ENCODE measurements at regions not wholly inside any gene's neighbourhood (a gene's known extent, or its start where the extent isn't known, plus 50 kb on each side); places are given as distances from the start of the nearest gene placed in this dataset.

DNA sequence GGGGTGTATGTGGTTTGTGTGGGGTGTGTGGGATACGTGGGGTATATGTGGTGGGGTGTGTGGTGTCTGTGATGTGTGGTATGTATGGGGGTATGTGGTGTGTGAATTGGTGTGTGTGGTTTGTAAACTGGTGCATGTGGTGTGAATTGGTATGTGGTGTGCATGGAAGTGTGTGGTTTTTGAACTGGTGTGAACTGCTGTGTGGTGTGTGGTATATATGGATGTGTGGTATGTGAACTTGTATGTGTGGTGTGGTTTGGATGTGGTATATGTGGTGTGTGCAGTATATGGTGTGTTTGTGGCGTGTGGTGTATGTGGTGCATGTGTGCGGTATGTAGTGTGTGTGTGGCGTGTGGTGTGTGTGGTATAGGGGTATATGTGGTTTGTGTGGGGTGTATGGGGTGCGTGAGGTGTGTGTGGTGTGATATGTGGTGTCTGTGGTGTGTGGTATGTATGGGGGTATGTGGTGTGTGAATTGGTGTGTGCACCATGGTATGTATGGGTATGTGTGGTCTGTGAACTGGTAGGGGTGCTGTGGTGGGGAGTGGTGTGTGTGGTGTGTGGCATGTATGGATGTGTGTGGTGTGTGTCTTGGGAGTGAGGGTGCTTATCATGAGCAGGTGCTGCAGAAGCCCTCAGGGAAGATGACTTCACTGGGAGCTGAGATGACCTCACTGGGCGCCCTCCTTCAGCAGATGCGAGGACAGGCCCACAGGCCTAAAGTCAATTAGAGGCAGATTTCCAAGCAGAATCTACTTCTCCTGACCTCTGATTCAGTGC, 209.6 kb upstream of the TNP1 start:
- Histone ChIP-seq H3K27me3 (ENCODE audit: insufficient read depth, low read length, poor library complexity) (no peaks in the 10 kb centered on the region), H3K4me1 (ENCODE audit: control insufficient read depth, low read depth, low read length) (peaks cover under 1% of the 10 kb centered on the region), H4K8ac (ENCODE audit: low read depth, low read length) (no peak overlapping the region), H3K4me2 (ENCODE audit: low read length) (no peak overlapping the region), H3K4ac (ENCODE audit: low read depth, low read length) (no peak overlapping the region), H2BK120ac (ENCODE audit: low read depth, low read length) (no peak overlapping the region), H3K4me3 (ENCODE audit: low read length) (no peak overlapping the region), H3K9ac (ENCODE audit: low read length) (no peak overlapping the region), H3K79me2 (ENCODE audit: control insufficient read depth, insufficient read depth, low read length) (no peaks in the 10 kb centered on the region), H3K36me3 (ENCODE audit: control insufficient read depth, insufficient read depth, low read length) (no peaks in the 10 kb centered on the region), H2AK5ac (ENCODE audit: low read length) (no peak overlapping the region), H3K56ac (ENCODE audit: low read length) (no peak overlapping the region), H3K27ac (ENCODE audit: low read depth, low read length) (no peak overlapping the region), H3K79me1 (ENCODE audit: low read length) (no peaks in the 10 kb centered on the region), H2BK5ac (ENCODE audit: low read length) (no peak overlapping the region), H4K5ac (ENCODE audit: low read length) (no peak overlapping the region), H2BK15ac (replicated peaks; ENCODE audit: low read depth) (no peak overlapping the region), H3K18ac (ENCODE audit: low read length) (no peak overlapping the region), H3K23ac (ENCODE audit: low read length) (no peak overlapping the region)
- WGBS (ENCODE audit: extremely low coverage, insufficient coverage, low lambda C conversion rate) = 100% methylated on average over 4 of the region's 7 CpGs
- DNase-seq = peak; percentile 16

DNA sequence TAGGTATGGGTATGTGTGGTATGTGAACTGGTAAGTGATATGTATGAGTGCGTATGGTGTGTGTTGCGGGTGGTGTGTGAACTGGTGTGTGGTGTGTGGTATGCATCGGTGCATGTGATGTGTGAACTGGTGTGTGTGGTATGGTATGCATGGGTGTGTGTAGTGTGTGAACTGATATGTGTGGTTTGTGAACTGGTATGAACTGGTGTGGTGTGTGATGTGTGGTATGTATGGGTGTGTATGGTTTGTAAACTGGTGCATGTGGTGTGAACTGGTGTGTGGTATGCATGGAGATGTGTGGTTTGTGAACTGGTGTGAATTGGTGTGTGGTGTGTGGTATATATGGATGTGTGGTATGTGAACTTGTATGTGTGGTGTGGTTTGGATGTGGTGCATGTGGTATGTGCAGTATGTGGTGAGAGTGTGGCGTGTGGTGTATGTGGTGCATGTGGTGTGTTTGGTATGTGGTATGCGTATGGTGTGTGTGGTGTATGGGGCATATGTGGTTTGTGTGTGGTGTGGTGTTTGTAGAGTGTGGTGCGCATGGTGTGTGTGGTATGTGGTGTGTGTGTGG, 208.9 kb upstream of the TNP1 start:
- Histone ChIP-seq H3K27me3 (ENCODE audit: insufficient read depth, low read length, poor library complexity) (no peaks in the 10 kb centered on the region), H3K9ac (ENCODE audit: low read length) (no peak overlapping the region), H3K4me3 (ENCODE audit: low read length) (no peak overlapping the region), H3K18ac (ENCODE audit: low read length) (no peak overlapping the region), H3K79me2 (ENCODE audit: control insufficient read depth, insufficient read depth, low read length) (no peaks in the 10 kb centered on the region), H3K36me3 (ENCODE audit: control insufficient read depth, insufficient read depth, low read length) (no peaks in the 10 kb centered on the region), H3K4ac (ENCODE audit: low read depth, low read length) (no peak overlapping the region), H3K56ac (ENCODE audit: low read length) (no peak overlapping the region), H3K27ac (ENCODE audit: low read depth, low read length) (no peak overlapping the region), H4K5ac (ENCODE audit: low read length) (no peak overlapping the region), H3K4me2 (ENCODE audit: low read length) (no peak overlapping the region), H3K4me1 (ENCODE audit: control insufficient read depth, low read depth, low read length) (peaks cover 3% of the 10 kb centered on the region), H4K8ac (ENCODE audit: low read depth, low read length) (no peak overlapping the region), H2BK15ac (replicated peaks; ENCODE audit: low read depth) (no peak overlapping the region), H3K79me1 (ENCODE audit: low read length) (no peaks in the 10 kb centered on the region), H3K23ac (ENCODE audit: low read length) (no peak overlapping the region), H2BK120ac (ENCODE audit: low read depth, low read length) (no peak overlapping the region), H2AK5ac (ENCODE audit: low read length) (no peak overlapping the region), H2BK5ac (ENCODE audit: low read length) (no peak overlapping the region)
- DNase-seq = no peak
- WGBS (ENCODE audit: extremely low coverage, insufficient coverage, low lambda C conversion rate) = 100% methylated on average over 3 of the region's 6 CpGs

DNA sequence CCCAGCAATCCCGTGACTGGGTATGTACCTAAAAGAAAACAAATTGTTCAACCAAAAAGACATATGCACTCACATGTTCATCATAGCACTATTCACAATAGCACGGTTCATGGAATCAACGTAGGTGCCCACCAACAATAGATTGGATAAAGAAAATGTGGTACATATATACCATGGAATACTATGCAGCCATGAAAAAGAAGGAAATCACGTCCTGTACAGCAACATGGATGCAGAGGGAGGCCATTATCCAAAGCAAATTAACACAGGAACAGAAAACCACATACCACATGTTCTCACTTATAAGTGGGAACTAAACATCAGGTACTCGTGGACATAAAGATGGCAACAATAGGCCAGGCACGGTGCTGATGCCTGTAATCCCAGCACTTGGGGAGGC, 207.9 kb upstream of the TNP1 start:
- Histone ChIP-seq H3K56ac (ENCODE audit: low read length) (no peak overlapping the region), H3K27me3 (ENCODE audit: insufficient read depth, low read length, poor library complexity) (no peaks in the 10 kb centered on the region), H3K4ac (ENCODE audit: low read depth, low read length) (no peak overlapping the region), H3K9ac (ENCODE audit: low read length) (no peak overlapping the region), H2BK120ac (ENCODE audit: low read depth, low read length) (no peak overlapping the region), H3K27ac (ENCODE audit: low read depth, low read length) (no peak overlapping the region), H3K79me1 (ENCODE audit: low read length) (no peaks in the 10 kb centered on the region), H3K4me2 (ENCODE audit: low read length) (no peak overlapping the region), H3K4me3 (ENCODE audit: low read length) (no peak overlapping the region), H3K36me3 (ENCODE audit: control insufficient read depth, insufficient read depth, low read length) (no peaks in the 10 kb centered on the region), H2BK15ac (replicated peaks; ENCODE audit: low read depth) (no peak overlapping the region), H3K18ac (ENCODE audit: low read length) (no peak overlapping the region), H3K79me2 (ENCODE audit: control insufficient read depth, insufficient read depth, low read length) (no peaks in the 10 kb centered on the region), H3K4me1 (ENCODE audit: control insufficient read depth, low read depth, low read length) (peaks cover 3% of the 10 kb centered on the region), H3K23ac (ENCODE audit: low read length) (no peak overlapping the region), H2BK5ac (ENCODE audit: low read length) (no peak overlapping the region), H4K8ac (ENCODE audit: low read depth, low read length) (no peak overlapping the region), H4K5ac (ENCODE audit: low read length) (no peak overlapping the region), H2AK5ac (ENCODE audit: low read length) (no peak overlapping the region)
- no CpG with 5 or more reads among the region's 6 CpGs for WGBS (ENCODE audit: extremely low coverage, insufficient coverage, low lambda C conversion rate)
- DNase-seq = no peak

DNA sequence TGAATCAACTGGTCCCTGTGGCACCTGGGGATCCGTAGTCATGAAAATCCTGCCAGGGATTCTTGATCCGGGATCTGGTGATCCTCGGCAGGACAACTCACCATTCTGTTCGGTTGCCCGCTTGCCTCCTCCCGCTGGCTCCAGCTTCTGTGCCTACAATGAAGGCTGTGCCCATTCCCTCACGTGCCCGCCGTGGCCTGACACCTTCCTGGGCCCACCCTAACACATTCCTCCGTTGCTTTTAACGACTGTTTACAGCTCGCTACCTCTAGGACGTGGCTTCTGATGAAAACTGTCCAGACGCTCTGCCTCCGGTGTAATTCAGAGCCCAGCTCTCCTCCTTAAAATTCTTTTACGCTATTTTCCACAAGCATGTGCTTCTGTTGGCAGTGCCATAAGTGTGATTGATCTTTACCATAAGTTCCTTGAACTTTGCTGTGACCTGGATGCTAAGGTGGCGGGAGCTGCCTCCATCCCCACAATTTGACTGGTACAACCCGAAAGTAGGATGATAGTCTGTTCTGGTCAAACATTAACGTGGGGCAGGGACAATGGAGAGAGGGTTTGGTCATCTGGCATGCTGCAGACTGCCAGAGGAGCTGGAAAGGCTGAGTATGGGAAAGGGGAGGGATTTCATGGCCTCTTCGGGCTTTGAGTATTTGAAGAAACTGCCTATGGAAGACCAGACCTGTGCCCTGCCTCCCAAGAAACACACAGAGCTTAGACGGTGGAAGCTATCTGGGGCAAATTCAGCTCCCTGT, 206.8 kb upstream of the TNP1 start:
- no CpG with 5 or more reads among the region's 21 CpGs for WGBS (ENCODE audit: extremely low coverage, insufficient coverage, low lambda C conversion rate)
- H3K18ac ChIP-seq (ENCODE audit: low read length) = no peak overlapping the region

DNA sequence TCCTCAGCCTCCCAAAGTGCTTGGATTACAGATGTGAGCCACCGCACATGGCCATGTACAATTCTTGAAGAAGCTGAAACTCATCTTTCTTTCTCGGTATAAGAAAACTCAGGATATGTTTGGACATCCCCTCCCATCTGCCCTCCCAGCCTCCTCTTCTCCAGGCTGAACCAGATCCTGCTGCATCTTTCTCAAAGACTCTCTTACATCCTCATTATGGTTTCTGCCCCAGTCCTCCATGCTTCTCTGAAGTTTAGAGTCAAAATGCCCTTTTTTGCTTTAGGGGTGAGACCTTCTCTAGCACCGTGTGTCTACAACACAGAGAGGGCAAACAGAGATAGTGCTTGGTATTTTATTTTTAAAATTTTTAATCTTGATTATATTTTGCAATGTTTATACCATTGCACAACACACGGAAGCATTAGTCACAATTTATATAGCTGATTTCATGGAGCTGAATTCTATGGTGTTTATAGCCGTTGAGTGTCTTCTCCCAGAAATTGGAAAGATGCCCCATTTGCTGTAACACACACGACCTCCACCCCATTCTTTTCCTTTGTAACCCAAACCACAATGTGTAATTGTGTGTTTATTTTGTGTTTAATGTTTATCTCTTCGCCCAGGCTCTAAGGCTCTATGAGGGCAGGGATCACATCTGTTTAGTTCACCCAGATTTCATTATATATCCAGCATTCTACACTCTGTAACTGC, 206.0 kb upstream of the TNP1 start:
- Histone ChIP-seq H2AK5ac (ENCODE audit: low read length) (no peak overlapping the region), H3K4ac (ENCODE audit: low read depth, low read length) (no peak overlapping the region), H3K4me3 (ENCODE audit: low read length) (no peak overlapping the region), H3K4me2 (ENCODE audit: low read length) (no peak overlapping the region), H3K4me1 (ENCODE audit: control insufficient read depth, low read depth, low read length) (peaks cover 3% of the 10 kb centered on the region), H2BK120ac (ENCODE audit: low read depth, low read length) (no peak overlapping the region), H2BK5ac (ENCODE audit: low read length) (no peak overlapping the region), H3K9ac (ENCODE audit: low read length) (no peak overlapping the region), H3K27me3 (ENCODE audit: insufficient read depth, low read length, poor library complexity) (no peaks in the 10 kb centered on the region), H3K79me1 (ENCODE audit: low read length) (no peaks in the 10 kb centered on the region), H3K23ac (ENCODE audit: low read length) (no peak overlapping the region), H3K56ac (ENCODE audit: low read length) (no peak overlapping the region), H4K5ac (ENCODE audit: low read length) (no peak overlapping the region), H4K8ac (ENCODE audit: low read depth, low read length) (no peak overlapping the region), H3K79me2 (ENCODE audit: control insufficient read depth, insufficient read depth, low read length) (no peaks in the 10 kb centered on the region), H3K36me3 (ENCODE audit: control insufficient read depth, insufficient read depth, low read length) (no peaks in the 10 kb centered on the region), H3K18ac (ENCODE audit: low read length) (no peak overlapping the region), H3K27ac (ENCODE audit: low read depth, low read length) (no peak overlapping the region), H2BK15ac (replicated peaks; ENCODE audit: low read depth) (no peak overlapping the region)
- no peak for DNase-seq
- WGBS (ENCODE audit: extremely low coverage, insufficient coverage, low lambda C conversion rate) = no CpG with 5 or more reads among the region's 7 CpGs

More for the DNA sequence above, 206.8 kb upstream of the TNP1 start:
- Histone ChIP-seq H4K5ac (ENCODE audit: low read length) (no peak overlapping the region), H2BK5ac (ENCODE audit: low read length) (no peak overlapping the region), H3K79me2 (ENCODE audit: control insufficient read depth, insufficient read depth, low read length) (no peaks in the 10 kb centered on the region), H4K8ac (ENCODE audit: low read depth, low read length) (no peak overlapping the region), H3K56ac (ENCODE audit: low read length) (no peak overlapping the region), H3K36me3 (ENCODE audit: control insufficient read depth, insufficient read depth, low read length) (no peaks in the 10 kb centered on the region), H3K23ac (ENCODE audit: low read length) (no peak overlapping the region), H2BK15ac (replicated peaks; ENCODE audit: low read depth) (no peak overlapping the region), H3K4me1 (ENCODE audit: control insufficient read depth, low read depth, low read length) (peaks cover 3% of the 10 kb centered on the region), H2BK120ac (ENCODE audit: low read depth, low read length) (no peak overlapping the region), H3K27ac (ENCODE audit: low read depth, low read length) (no peak overlapping the region), H3K4me2 (ENCODE audit: low read length) (no peak overlapping the region), H3K4ac (ENCODE audit: low read depth, low read length) (no peak overlapping the region), H3K79me1 (ENCODE audit: low read length) (no peaks in the 10 kb centered on the region), H3K4me3 (ENCODE audit: low read length) (no peak overlapping the region), H3K9ac (ENCODE audit: low read length) (no peak overlapping the region), H3K27me3 (ENCODE audit: insufficient read depth, low read length, poor library complexity) (no peaks in the 10 kb centered on the region), H2AK5ac (ENCODE audit: low read length) (no peak overlapping the region)
- no peak for DNase-seq
